ENCODE measurements at regions not wholly inside any gene's neighbourhood (a gene's known extent, or its start where the extent isn't known, plus 50 kb on each side); places are given as distances from the start of the nearest gene placed in this dataset.
"Not testable (repeated sequence)": the region's sequence is repeated elsewhere in the genome, so short reads cannot be mapped to it uniquely, and the experiment has no call there.

GRCh38 chr16:61181982-61182381 is 854.3 kb downstream of the CDH8 start:
- DNase-seq (ENCODE audit: low spot score) = no peak

DNA sequence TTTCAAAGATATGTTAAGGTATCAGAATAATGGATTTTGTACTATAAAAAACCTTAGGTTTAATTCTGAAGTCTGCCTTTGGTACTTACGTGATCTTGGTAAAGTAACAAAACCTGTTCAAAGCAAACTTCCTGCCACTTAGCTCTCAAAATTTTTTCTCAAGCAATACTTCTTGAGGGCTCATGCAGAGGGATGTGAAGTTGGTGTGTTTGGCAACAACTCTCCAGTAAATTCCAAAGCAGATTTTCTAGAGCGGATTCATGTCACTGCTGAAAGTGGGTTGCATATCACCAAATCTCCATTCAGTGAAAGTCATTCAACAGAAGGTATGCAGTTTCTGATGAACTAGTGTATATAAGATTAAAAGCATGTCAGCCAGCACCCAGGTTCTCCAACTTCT is 856.7 kb downstream of the CDH8 start:
- DNase-seq (ENCODE audit: low spot score) = no peak

DNA sequence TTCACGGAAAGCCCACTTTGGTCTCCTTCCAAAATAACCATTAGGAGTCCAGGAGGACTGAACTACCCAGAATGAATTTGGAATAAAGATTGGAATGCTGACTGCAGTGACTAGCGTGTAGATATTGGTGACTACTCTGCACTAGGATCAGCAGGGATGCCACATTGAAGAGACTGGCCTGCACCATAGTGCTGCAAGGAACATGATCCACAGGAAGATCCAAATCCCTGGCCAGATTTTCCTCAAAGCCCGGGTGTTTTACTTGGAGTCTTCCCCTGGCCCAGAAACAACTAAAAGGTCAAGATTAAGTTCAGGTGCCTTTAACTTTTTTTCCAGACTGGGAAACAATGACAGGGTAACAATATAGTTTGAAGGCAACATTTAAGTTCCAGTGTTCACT is 870.4 kb downstream of the CDH8 start:
- DNase-seq (ENCODE audit: low spot score) = no peak

DNA sequence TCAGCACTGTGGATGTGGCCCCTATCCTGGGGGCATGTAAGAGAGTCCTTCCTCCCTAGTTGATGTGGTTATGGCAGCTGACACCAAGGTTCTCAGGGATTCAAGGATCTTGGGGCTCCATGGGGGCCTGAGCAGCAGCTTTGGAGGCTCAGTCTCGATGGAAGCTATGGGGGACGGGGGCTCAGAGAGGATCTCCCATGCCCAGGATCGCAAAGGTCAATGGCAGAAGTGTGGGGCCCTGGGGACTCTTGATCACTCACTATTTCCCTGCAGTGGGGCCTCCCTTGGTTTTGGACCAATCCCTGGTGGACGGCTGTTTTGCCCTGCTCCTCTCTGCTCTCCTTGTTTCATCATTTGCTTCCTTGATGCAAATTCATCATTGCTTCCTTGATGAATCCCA is 885.9 kb downstream of the CDH8 start:
- no peak for DNase-seq (ENCODE audit: low spot score)

DNA sequence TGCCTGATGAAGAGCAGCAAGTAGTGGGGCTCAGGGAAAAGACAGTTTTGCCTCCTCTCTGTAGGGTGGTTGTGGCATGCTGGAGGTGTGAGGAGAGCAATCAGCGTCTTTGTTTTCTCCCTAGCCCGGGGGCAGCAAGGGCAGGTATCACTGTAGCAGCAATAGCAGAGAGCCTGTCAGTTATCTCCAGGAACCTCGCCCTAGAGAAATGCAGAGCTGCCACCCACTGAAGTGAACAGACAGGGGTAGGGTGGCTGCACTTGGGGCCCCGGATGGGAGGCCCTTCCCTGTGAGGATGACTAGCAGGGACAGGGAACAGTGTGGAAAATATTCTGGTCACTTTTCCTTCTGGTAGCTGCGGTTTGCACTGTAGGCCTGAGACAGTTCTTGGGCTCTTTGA is 886.5 kb downstream of the CDH8 start:
- no peak for DNase-seq (ENCODE audit: low spot score)

GRCh38 chr16:61148930-61149329 is 887.3 kb downstream of the CDH8 start:
- no peak for DNase-seq (ENCODE audit: low spot score)

GRCh38 chr16:61146429-61146828 is 889.8 kb downstream of the CDH8 start:
- DNase-seq (ENCODE audit: low spot score) = no peak

DNA sequence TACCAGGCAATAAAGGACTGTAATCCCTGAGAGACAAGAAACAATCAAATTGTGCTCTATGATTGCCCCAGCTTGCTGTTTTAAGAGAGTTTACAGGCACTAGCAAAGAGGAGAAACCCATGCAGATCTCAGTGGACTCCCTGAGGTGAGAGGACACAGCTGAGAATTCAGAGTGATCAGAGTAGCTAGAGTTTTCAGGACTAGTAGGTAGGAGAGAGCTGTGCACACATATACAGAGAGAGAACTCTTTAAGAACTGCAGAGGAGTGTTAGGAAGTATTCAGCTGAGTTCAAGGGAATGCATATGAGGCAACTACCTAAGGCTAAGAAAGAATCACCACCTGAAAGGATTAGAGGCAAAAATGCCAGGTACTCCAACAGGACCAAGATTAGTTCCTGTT is 904.8 kb downstream of the CDH8 start:
- DNase-seq (ENCODE audit: low spot score) = no peak

- no peak for DNase-seq (ENCODE audit: low spot score)
Observed at GRCh38 chr16:61128545-61129323, 907.5 kb downstream of the CDH8 start.

DNA sequence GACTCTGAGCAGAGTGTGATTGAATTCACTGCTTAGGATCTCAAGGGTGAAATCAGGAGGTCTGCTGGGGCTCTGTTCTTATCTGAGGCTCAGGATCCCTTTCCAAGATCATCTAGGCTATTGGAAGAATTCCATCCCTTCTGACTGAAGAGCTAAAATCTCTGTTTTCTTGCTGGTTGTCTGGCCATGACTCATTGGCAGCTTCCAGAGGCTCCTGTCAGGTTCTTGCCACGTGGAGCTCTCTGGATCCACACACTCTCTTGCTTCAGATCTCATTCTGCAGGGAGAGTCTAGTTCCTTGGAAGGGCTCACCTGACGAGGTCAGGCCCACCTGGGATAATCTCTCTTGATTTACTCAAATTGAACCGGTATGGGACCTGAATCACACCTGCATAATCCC is 930.7 kb downstream of the CDH8 start:
- DNase-seq (ENCODE audit: low spot score) = no peak

- no peak for DNase-seq (ENCODE audit: low spot score)
Observed at GRCh38 chr16:61098505-61098904, 937.7 kb downstream of the CDH8 start.

- DNase-seq (ENCODE audit: low spot score) = not testable (repeated sequence)
Observed at GRCh38 chr16:61091300-61091699, 944.9 kb downstream of the CDH8 start.

DNA sequence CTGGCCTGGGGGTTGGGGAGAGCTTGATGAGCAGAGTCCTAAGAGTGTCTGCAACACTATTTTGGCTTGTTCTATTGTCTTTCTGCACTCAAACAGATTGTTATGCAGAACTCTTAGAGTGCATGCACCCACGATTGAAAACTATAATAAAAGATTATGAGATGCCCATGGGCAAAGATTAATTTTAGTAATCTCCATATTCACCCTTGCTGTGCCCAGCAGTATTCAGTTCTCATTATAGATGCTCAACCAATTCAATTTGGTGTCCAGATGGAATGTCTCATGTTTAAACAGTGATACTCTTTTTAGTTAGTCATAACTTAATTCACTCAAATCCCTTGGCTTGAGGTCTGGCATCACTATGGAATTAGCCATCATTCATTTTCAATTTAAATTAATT is 952.5 kb downstream of the CDH8 start:
- DNase-seq (ENCODE audit: low spot score) = no peak

DNA sequence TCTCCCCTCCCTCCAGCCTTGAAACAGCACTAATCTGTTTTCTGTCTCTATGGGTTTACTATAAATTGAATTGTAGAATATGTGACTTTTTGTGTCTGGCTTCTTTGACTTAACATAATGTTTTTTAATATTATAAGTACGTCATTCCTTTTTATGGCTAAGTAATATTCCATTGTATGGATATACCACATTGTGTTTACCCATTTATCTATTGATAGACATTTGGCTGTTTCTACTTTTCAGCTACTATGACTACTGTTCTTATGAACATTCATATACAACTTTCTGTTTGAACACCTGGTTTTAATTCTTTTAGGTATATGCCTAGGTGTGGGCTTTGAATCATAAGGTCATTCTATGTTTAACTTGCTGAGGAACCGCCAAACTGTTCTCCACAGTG is 961.9 kb downstream of the CDH8 start:
- no peak for DNase-seq (ENCODE audit: low spot score)

- DNase-seq (ENCODE audit: low spot score) = no peak
Observed at GRCh38 chr16:61057635-61058034, 978.6 kb downstream of the CDH8 start.

GRCh38 chr16:61050547-61050946 is 985.7 kb downstream of the CDH8 start:
- DNase-seq (ENCODE audit: low spot score) = peak; percentile 4

GRCh38 chr16:61045931-61046330 is 990.3 kb downstream of the CDH8 start:
- DNase-seq (ENCODE audit: low spot score) = no peak

DNA sequence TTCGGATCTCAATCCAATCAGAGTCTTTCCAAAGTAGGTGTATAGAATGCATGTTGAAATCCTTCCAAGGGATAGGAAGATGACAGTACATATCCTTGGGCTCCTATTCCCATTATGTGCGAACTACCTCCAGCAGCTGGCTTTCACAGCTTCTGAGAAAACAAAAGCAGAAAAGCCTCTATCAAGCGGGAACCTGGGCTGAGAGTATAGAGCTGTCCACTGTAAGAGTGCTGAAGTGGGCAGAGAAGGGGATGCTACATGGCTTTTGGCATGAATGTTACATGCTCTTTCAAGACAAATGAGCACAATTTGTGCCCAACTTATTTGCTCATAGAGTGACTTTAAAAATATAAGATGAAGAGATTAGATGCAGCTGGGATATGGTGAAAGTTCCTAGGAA is 993.5 kb downstream of the CDH8 start:
- DNase-seq (ENCODE audit: low spot score) = no peak

- DNase-seq (ENCODE audit: low spot score) = no peak
Observed at GRCh38 chr16:61030616-61031015, 1005.6 kb downstream of the CDH8 start.

GRCh38 chr16:61024180-61024900 is 1011.9 kb downstream of the CDH8 start:
- peak; percentile 38 for DNase-seq (ENCODE audit: low spot score)

DNA sequence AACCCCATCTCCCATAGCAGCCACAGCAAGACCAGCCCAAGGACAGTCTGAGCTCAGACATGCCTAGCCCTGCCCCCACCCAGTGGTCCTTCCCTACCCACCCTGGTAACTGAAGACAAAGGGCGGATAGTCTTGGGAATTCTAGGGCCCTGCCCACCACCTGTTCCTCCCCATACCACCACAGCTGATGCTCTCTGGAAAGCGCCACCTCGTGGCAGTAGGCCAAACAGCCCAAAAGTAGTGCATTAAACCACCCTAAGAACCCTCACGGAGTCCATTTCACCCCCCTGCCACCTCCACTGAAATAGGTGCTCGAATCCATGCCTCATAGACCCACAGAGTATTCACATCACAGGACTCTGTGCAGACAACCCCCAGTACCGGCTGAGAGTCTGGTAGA is 1021.4 kb downstream of the CDH8 start:
- DNase-seq (ENCODE audit: low spot score) = no peak

DNA sequence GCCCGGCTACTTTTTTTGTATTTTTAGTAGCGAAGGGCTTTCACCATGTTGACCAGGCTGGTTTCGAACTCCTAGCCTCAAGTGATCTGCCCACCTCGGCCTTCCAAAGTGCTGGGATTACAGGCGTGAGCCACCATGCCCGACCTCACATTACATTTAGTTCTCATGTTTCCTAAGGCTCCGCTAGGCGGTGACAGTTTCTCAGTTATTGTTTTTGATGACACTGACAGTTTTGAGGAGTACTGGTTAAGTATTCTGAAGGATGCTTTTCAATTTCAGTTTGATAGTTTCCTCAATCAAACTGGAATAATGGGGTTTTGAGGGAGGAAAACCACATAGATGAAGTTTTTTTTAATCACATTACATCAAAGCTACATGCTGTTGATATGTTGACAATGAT is 1028.5 kb downstream of the CDH8 start:
- DNase-seq (ENCODE audit: low spot score) = no peak

DNA sequence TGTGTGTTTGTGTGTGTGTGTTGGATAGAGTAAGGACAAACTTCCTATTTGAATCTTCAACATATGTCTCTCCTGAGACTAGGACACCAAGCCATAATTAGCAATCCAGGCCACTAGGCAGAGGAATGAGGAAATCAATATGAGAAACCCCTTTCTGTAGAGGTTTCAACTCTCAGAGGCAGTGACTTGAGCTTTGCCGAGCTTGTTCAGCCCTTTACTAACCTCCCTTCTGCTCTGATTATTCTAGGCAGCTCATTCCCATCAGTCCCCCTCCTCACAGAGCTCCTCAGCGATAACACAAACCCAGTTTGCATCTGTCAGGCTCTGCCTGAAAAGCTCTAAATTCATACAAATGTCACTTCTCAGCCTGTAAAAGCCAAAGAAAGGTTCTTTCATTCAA is 1030.3 kb downstream of the CDH8 start:
- no peak for DNase-seq (ENCODE audit: low spot score)

Measured in D341Med (cell line).